ENCODE measurements at regions not wholly inside any gene's neighbourhood (a gene's known extent, or its start where the extent isn't known, plus 50 kb on each side); places are given as distances from the start of the nearest gene placed in this dataset.

DNA sequence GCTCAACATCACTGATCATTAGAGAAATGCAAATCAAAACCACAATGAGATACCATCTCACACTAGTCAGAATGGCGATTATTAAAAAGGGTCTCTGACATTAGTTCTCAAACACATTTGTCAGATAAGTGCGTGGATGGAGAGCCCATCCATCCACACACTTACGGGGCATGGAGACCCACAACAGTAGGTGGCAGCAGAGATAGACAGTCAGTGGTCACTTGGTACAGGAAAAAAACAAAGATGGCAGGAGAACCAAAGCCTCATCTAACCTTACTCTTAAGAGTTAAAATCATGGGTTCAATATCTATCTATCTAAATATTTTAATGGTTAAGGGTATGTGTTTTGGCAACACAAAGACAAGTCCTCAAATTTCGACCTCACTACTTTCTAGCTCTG is 1378.7 kb upstream of the C9orf72 start:
- no peak for DNase-seq (ENCODE audit: low spot score)
- intact Hi-C loops (cut with DNase I): no loop called here
- Histone ChIP-seq H3K27me3 (replicated peaks; ENCODE audit: insufficient read depth) (no peaks in the 10 kb centered on the region), H3K36me3 (no peaks in the 10 kb centered on the region), H3K4me3 (no peak overlapping the region), H3K27ac (no peak overlapping the region), H3K9me3 (no peaks in the 10 kb centered on the region), H3K4me1 (replicated peaks) (no peaks in the 10 kb centered on the region)
- no peak for TF ChIP-seq POLR2AphosphoS5 (IDR thresholded peaks at IDR 0.05)
- TF ChIP-seq CTCF (IDR thresholded peaks at IDR 0.05): no peak
- no peak for TF ChIP-seq POLR2A (IDR thresholded peaks at IDR 0.05)
- 86% methylated on average over 4 of the region's 4 CpGs for WGBS

DNA sequence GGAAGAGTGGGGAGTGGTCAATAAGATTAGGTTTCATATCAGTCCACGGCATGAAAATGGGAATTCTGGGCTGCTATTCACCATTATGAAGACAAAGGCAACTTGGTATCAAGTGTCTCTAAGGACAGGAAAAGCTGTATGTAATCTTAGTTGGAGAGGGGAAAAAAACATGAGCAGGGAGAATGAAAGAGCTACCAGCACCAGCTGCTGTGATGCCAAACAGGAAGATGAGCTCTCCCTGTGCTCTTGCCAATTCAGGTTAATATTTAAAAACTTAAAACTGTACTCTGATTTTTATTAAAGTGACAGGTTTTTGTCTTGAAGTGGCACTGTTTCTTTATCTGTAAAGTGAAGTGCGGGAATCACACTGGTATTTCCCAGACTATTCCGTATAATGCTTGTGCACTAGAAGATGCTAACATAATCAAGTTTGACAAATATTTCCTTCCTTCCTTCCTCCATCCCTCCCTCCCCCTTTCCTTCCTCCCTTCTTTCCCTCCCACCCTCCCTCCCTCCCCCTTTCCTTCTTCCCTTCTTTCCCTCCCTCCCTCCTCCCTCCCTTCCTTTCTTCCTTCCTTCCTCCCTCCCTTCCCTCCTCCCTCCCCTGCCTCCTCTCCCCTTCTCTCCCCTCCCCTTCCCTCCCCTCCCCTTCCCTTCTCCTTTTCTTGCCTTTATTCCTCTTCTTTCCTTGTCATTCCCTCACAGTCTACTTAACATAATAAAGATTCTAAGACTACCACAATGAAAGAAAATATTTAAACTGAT is 1383.0 kb upstream of the C9orf72 start:
- WGBS: 32% methylated on average over 3 of the region's 3 CpGs
- no peaks in the 10 kb centered on the region for H3K36me3 ChIP-seq
- no peak overlapping the region for H3K4me3 ChIP-seq
- no peak overlapping the region for H3K27ac ChIP-seq
- H3K4me1 ChIP-seq (replicated peaks): no peaks in the 10 kb centered on the region
- no peaks in the 10 kb centered on the region for H3K9me3 ChIP-seq
- no peak for DNase-seq (ENCODE audit: low spot score)
- no peak for TF ChIP-seq POLR2A (IDR thresholded peaks at IDR 0.05)
- no peak for TF ChIP-seq POLR2AphosphoS5 (IDR thresholded peaks at IDR 0.05)
- no peak for TF ChIP-seq CTCF (IDR thresholded peaks at IDR 0.05)
- intact Hi-C loops (cut with DNase I): no loop called here
- H3K27me3 ChIP-seq (replicated peaks; ENCODE audit: insufficient read depth): no peaks in the 10 kb centered on the region

DNA sequence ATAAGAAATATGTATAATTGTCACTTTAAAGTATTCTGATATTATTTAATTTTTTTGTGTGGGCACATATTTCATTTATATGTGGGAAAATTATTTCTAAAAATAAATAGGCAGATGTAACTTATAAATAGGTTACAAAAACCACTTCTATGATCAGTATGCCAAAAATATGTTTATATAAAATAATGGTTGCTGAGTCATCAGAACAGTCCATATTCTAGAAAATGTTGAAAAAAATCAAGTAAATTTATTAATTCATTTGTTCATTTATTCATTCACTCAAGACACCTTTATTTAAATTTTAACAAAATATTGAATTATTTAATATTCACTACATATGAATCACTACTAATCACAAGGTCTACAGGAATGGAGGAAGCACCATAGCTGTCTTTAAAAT is 1387.3 kb upstream of the C9orf72 start:
- TF ChIP-seq POLR2AphosphoS5 (IDR thresholded peaks at IDR 0.05): no peak
- no peak for TF ChIP-seq CTCF (IDR thresholded peaks at IDR 0.05)
- TF ChIP-seq POLR2A (IDR thresholded peaks at IDR 0.05): no peak

GRCh38 chr9:28961623-28962022 is 1388.3 kb upstream of the C9orf72 start:
- no peaks in the 10 kb centered on the region for H3K4me1 ChIP-seq (replicated peaks)
- 52% methylated on average over 3 of the region's 3 CpGs for WGBS
- H3K27me3 ChIP-seq (replicated peaks; ENCODE audit: insufficient read depth): no peaks in the 10 kb centered on the region
- H3K36me3 ChIP-seq: no peaks in the 10 kb centered on the region
- H3K9me3 ChIP-seq: no peaks in the 10 kb centered on the region
- no peak overlapping the region for H3K4me3 ChIP-seq
- no peak for DNase-seq (ENCODE audit: low spot score)
- intact Hi-C loops (cut with DNase I): no loop called here
- no peak for TF ChIP-seq POLR2AphosphoS5 (IDR thresholded peaks at IDR 0.05)
- TF ChIP-seq POLR2A (IDR thresholded peaks at IDR 0.05): no peak
- TF ChIP-seq CTCF (IDR thresholded peaks at IDR 0.05): no peak
- H3K27ac ChIP-seq: no peak overlapping the region

More for the DNA sequence above, 1387.3 kb upstream of the C9orf72 start:
- Histone ChIP-seq H3K4me1 (replicated peaks) (no peaks in the 10 kb centered on the region), H3K27me3 (replicated peaks; ENCODE audit: insufficient read depth) (no peaks in the 10 kb centered on the region), H3K27ac (no peak overlapping the region), H3K9me3 (no peaks in the 10 kb centered on the region), H3K4me3 (no peak overlapping the region), H3K36me3 (no peaks in the 10 kb centered on the region)
- no peak for DNase-seq (ENCODE audit: low spot score)
- intact Hi-C loops (cut with DNase I): no loop called here

DNA sequence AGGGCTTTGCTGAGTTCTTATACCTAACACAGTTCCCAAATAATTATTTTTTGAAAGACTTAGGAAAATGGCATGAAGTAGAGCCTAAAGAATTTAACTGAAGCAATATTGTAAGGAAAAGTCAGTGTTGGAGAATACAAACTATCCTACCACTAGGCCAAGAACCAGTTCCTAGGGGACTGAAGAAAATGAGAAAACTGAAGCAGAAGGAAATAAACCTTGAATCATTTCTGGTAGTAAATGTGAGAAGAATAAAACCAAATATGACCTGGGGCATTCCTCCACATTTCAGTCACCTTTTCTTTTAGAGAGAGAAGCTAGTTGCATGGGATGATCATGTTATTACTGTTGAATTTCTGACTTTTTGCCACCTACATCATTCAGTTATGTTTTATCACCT is 1393.9 kb upstream of the C9orf72 start:
- no peak for DNase-seq (ENCODE audit: low spot score)
- H3K27me3 ChIP-seq (replicated peaks; ENCODE audit: insufficient read depth): no peaks in the 10 kb centered on the region
- intact Hi-C loops (cut with DNase I): no loop called here
- no peak overlapping the region for H3K27ac ChIP-seq
- H3K36me3 ChIP-seq: no peaks in the 10 kb centered on the region
- no peaks in the 10 kb centered on the region for H3K4me1 ChIP-seq (replicated peaks)
- no peaks in the 10 kb centered on the region for H3K9me3 ChIP-seq
- H3K4me3 ChIP-seq: no peak overlapping the region
- TF ChIP-seq POLR2AphosphoS5 (IDR thresholded peaks at IDR 0.05) (no peak), CTCF (IDR thresholded peaks at IDR 0.05) (no peak), POLR2A (IDR thresholded peaks at IDR 0.05) (no peak)

All from prostate gland (tissue), 2 donors.